ENCODE measurements at regions not wholly inside any gene's neighbourhood (a gene's known extent, or its start where the extent isn't known, plus 50 kb on each side); places are given as distances from the start of the nearest gene placed in this dataset.

- DNase-seq: no peak
- H3K9me3 ChIP-seq (replicated peaks; ENCODE audit: insufficient read depth, low read length): no peaks in the 10 kb centered on the region
- H3K9ac ChIP-seq (ENCODE audit: low read length): no peak overlapping the region
- H3K4me3 ChIP-seq (ENCODE audit: low read length): no peak overlapping the region
- no peak overlapping the region for H3K27ac ChIP-seq (ENCODE audit: low read length)
- H3K4me1 ChIP-seq (ENCODE audit: low read length): no peaks in the 10 kb centered on the region
- no peak overlapping the region for H2AFZ ChIP-seq (ENCODE audit: low read length)
- H3K79me2 ChIP-seq (ENCODE audit: low read length): no peaks in the 10 kb centered on the region
- no peaks in the 10 kb centered on the region for H3K36me3 ChIP-seq (replicated peaks; ENCODE audit: insufficient read depth, low read length)
- no peaks in the 10 kb centered on the region for H3F3A ChIP-seq (ENCODE audit: insufficient read depth, low read length)
- TF ChIP-seq EZH2phosphoT487 (IDR thresholded peaks at IDR 0.05; ENCODE audit: low read length): no peak
- no peak for TF ChIP-seq EZH2 (optimal IDR thresholded peaks at IDR 0.05; ENCODE audit: low read depth, low read length)
- no peak for TF ChIP-seq CTCF (IDR thresholded peaks at IDR 0.05; ENCODE audit: low read length)
- no peaks in the 10 kb centered on the region for H3K27me3 ChIP-seq (replicated peaks; ENCODE audit: insufficient read depth, low read length)
- H4K20me1 ChIP-seq (ENCODE audit: insufficient read depth, low read length): no peaks in the 10 kb centered on the region
- no peak overlapping the region for H3K4me2 ChIP-seq (ENCODE audit: low read depth, low read length)
- no peaks in the 10 kb centered on the region for H3K9me2 ChIP-seq (replicated peaks; ENCODE audit: insufficient read depth, low read length)
Measured at GRCh38 chr6:168808232-168808631, 367.2 kb downstream of the SMOC2 start.

GRCh38 chr6:168804331-168804730 lies 363.3 kb downstream of the SMOC2 start:
- H3K79me2 ChIP-seq (ENCODE audit: low read length): no peaks in the 10 kb centered on the region
- no peaks in the 10 kb centered on the region for H4K20me1 ChIP-seq (ENCODE audit: insufficient read depth, low read length)
- no peak overlapping the region for H3K27ac ChIP-seq (ENCODE audit: low read length)
- TF ChIP-seq EZH2phosphoT487 (IDR thresholded peaks at IDR 0.05; ENCODE audit: low read length) (no peak), CTCF (IDR thresholded peaks at IDR 0.05; ENCODE audit: low read length) (no peak), EZH2 (optimal IDR thresholded peaks at IDR 0.05; ENCODE audit: low read depth, low read length) (no peak)
- no peaks in the 10 kb centered on the region for H3K27me3 ChIP-seq (replicated peaks; ENCODE audit: insufficient read depth, low read length)
- no peak overlapping the region for H3K4me2 ChIP-seq (ENCODE audit: low read depth, low read length)
- no peaks in the 10 kb centered on the region for H3K4me1 ChIP-seq (ENCODE audit: low read length)
- no peaks in the 10 kb centered on the region for H3K9me2 ChIP-seq (replicated peaks; ENCODE audit: insufficient read depth, low read length)
- H3K9me3 ChIP-seq (replicated peaks; ENCODE audit: insufficient read depth, low read length): no peaks in the 10 kb centered on the region
- no peaks in the 10 kb centered on the region for H3K36me3 ChIP-seq (replicated peaks; ENCODE audit: insufficient read depth, low read length)
- no peak for DNase-seq
- no peak overlapping the region for H2AFZ ChIP-seq (ENCODE audit: low read length)
- H3K9ac ChIP-seq (ENCODE audit: low read length): no peak overlapping the region
- no peaks in the 10 kb centered on the region for H3F3A ChIP-seq (ENCODE audit: insufficient read depth, low read length)
- no peak overlapping the region for H3K4me3 ChIP-seq (ENCODE audit: low read length)

- Histone ChIP-seq H2AFZ (ENCODE audit: low read length) (no peak overlapping the region), H3K27ac (ENCODE audit: low read length) (no peak overlapping the region), H3F3A (ENCODE audit: insufficient read depth, low read length) (no peaks in the 10 kb centered on the region), H4K20me1 (ENCODE audit: insufficient read depth, low read length) (no peaks in the 10 kb centered on the region), H3K9me2 (replicated peaks; ENCODE audit: insufficient read depth, low read length) (no peaks in the 10 kb centered on the region), H3K9ac (ENCODE audit: low read length) (no peak overlapping the region), H3K9me3 (replicated peaks; ENCODE audit: insufficient read depth, low read length) (no peaks in the 10 kb centered on the region), H3K4me1 (ENCODE audit: low read length) (no peaks in the 10 kb centered on the region), H3K4me2 (ENCODE audit: low read depth, low read length) (no peak overlapping the region), H3K4me3 (ENCODE audit: low read length) (no peak overlapping the region), H3K27me3 (replicated peaks; ENCODE audit: insufficient read depth, low read length) (no peaks in the 10 kb centered on the region), H3K36me3 (replicated peaks; ENCODE audit: insufficient read depth, low read length) (no peaks in the 10 kb centered on the region), H3K79me2 (ENCODE audit: low read length) (no peaks in the 10 kb centered on the region)
- no peak for TF ChIP-seq CTCF (IDR thresholded peaks at IDR 0.05; ENCODE audit: low read length)
- TF ChIP-seq EZH2phosphoT487 (IDR thresholded peaks at IDR 0.05; ENCODE audit: low read length): no peak
- no peak for TF ChIP-seq EZH2 (optimal IDR thresholded peaks at IDR 0.05; ENCODE audit: low read depth, low read length)
- DNase-seq: no peak
Measured at GRCh38 chr6:168803874-168804273, 362.9 kb downstream of the SMOC2 start.
